ENCODE measurements at regions not wholly inside any gene's neighbourhood (a gene's known extent, or its start where the extent isn't known, plus 50 kb on each side); places are given as distances from the start of the nearest gene placed in this dataset.

DNA sequence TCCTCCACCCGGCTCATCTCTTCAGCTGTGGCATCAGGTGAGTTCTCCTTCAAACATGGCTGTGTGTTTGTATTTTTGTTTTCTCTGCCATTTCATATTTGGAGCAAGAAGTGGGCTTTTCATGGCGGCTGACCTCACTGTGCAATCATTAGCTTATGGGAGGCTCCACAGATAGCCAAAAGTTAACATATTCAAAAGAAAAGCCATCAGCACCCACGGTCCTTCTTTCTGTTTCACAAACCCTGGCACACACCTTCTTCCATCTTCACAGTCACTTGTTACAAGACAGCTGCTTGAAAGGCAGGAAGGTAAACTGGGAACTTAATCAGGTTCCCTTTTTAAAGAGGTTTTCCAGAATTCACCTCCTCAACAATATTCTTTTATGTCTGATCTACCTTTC, 69.3 kb upstream of the ATP12A start:
- TF ChIP-seq CTCF (IDR thresholded peaks at IDR 0.05) (no peak), ZFX (IDR thresholded peaks at IDR 0.05; ENCODE audit: borderline replicate concordance) (no peak)

Measured in 22Rv1 (cell line).